HCT116 (cell line): ENCODE measurements at regions not wholly inside any gene's neighbourhood (a gene's known extent, or its start where the extent isn't known, plus 50 kb on each side); places are given as distances from the start of the nearest gene placed in this dataset.

Source experiments
- EZH2 ChIP-seq: fragments of 200-600 bp; sonication (generic); IDR thresholded peaks from 2 replicates; pipeline ENCODE4 v1.6.1; 2017; ENCODE audit warnings: antibody characterized with exemption, mixed run types
- JUND ChIP-seq: IDR thresholded peaks from 2 replicates; pipeline ENCODE4 v1.6.1; 2012
- POLR2AphosphoS5 ChIP-seq: IDR thresholded peaks from 2 replicates; pipeline ENCODE4 v1.6.1; 2011; ENCODE audit warnings: mild to moderate bottlenecking, low read depth, low read length, moderate library complexity
- RAD21 ChIP-seq: IDR thresholded peaks from 2 replicates; pipeline ENCODE4 v1.6.1; 2012; ENCODE audit warnings: low read depth, mild to moderate bottlenecking
- SIN3A ChIP-seq: IDR thresholded peaks from 2 replicates; pipeline ENCODE4 v1.6.1; 2012; ENCODE audit warnings: low read depth
- TF ChIP-seq, protein P1 (sequence below), 3 experiments: fragments of 200-600 bp in 1 of 3; sonication (generic) in 1 of 3; IDR thresholded peaks in 2 of 3; conservative IDR thresholded peaks in 1 of 3; 2 replicates each; pipeline ENCODE4 v1.5.1; 2012 to 2017; ENCODE audit warnings: low read depth in 2 of 3, low read length in 2 of 3, antibody characterized with exemption in 1 of 3, borderline replicate concordance in 1 of 3, control low read depth in 1 of 3, mild to moderate bottlenecking in 1 of 3, mixed read lengths in 1 of 3, mixed run types in 1 of 3, moderate library complexity in 1 of 3; ENCODE audit not compliant: insufficient read depth in 1 of 3
- TF ChIP-seq, protein P2 (sequence below): IDR thresholded peaks from 2 replicates; pipeline ENCODE4 v1.6.1; 2012; ENCODE audit warnings: low read depth

DNA sequence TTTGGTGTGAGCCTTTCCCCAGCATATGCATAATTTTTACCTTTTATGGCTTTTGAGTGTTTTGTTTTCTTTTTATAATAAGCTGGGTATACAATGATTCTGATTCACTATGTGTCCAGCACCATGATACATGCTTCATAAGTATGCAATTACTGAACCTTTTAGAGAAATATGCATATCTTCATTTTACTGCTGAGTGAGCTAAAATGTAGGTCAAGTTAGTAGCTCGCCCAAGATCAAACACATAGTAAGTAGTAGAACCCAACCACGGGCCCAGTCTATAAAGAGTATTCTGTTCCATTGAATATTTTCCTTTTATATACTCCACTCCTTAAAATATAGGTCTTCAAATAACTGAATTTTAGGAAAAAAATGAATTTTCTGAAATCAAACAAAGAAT, 362.4 kb upstream of the HTR2C start:
- TF ChIP-seq JUND, result no peak
- TF ChIP-seq, protein P1, sequence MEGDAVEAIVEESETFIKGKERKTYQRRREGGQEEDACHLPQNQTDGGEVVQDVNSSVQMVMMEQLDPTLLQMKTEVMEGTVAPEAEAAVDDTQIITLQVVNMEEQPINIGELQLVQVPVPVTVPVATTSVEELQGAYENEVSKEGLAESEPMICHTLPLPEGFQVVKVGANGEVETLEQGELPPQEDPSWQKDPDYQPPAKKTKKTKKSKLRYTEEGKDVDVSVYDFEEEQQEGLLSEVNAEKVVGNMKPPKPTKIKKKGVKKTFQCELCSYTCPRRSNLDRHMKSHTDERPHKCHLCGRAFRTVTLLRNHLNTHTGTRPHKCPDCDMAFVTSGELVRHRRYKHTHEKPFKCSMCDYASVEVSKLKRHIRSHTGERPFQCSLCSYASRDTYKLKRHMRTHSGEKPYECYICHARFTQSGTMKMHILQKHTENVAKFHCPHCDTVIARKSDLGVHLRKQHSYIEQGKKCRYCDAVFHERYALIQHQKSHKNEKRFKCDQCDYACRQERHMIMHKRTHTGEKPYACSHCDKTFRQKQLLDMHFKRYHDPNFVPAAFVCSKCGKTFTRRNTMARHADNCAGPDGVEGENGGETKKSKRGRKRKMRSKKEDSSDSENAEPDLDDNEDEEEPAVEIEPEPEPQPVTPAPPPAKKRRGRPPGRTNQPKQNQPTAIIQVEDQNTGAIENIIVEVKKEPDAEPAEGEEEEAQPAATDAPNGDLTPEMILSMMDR (IDR thresholded peaks at IDR 0.05 in 2 of 3, conservative IDR thresholded peaks at IDR 0.05 in 1 of 3; ENCODE audit: borderline replicate concordance in 1 of 3, insufficient read depth in 1 of 3, low read depth in 2 of 3, low read length in 2 of 3), result no peak
- no peak for TF ChIP-seq RAD21
- no peak for TF ChIP-seq EZH2
- TF ChIP-seq SIN3A, result no peak
- TF ChIP-seq, protein P2, sequence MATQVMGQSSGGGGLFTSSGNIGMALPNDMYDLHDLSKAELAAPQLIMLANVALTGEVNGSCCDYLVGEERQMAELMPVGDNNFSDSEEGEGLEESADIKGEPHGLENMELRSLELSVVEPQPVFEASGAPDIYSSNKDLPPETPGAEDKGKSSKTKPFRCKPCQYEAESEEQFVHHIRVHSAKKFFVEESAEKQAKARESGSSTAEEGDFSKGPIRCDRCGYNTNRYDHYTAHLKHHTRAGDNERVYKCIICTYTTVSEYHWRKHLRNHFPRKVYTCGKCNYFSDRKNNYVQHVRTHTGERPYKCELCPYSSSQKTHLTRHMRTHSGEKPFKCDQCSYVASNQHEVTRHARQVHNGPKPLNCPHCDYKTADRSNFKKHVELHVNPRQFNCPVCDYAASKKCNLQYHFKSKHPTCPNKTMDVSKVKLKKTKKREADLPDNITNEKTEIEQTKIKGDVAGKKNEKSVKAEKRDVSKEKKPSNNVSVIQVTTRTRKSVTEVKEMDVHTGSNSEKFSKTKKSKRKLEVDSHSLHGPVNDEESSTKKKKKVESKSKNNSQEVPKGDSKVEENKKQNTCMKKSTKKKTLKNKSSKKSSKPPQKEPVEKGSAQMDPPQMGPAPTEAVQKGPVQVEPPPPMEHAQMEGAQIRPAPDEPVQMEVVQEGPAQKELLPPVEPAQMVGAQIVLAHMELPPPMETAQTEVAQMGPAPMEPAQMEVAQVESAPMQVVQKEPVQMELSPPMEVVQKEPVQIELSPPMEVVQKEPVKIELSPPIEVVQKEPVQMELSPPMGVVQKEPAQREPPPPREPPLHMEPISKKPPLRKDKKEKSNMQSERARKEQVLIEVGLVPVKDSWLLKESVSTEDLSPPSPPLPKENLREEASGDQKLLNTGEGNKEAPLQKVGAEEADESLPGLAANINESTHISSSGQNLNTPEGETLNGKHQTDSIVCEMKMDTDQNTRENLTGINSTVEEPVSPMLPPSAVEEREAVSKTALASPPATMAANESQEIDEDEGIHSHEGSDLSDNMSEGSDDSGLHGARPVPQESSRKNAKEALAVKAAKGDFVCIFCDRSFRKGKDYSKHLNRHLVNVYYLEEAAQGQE, result no peak
- TF ChIP-seq POLR2AphosphoS5, result no peak
